GM19328 (cell line): ENCODE measurements at regions not wholly inside any gene's neighbourhood (a gene's known extent, or its start where the extent isn't known, plus 50 kb on each side); places are given as distances from the start of the nearest gene placed in this dataset.
"Not testable (repeated sequence)": the region's sequence is repeated elsewhere in the genome, so short reads cannot be mapped to it uniquely, and the experiment has no call there.

Experiments
- ATAC-seq: cut with Tn5 transposase; IDR thresholded peaks from one replicate; pipeline ENCODE4 v1.9.1; 2021; ENCODE audit warnings: mild to moderate bottlenecking, moderate library complexity; ENCODE audit not compliant: unreplicated experiment

DNA sequence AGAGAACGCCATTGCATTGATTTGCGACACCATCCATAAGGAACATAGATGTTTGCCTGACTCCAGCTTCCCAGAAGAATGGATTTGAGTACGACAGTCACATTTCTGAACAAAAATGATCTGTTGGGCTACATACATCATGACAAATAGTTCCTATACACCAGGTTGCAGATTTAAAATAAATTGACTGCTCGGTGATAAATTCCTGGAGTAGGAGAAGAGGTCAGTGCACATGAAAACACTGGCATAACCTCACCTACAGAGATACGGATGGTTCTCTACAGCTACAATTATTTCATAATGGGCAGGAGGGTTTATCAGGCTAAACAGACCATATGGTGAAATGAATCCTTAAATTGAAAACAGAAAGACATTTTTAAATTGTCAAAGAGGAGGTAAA lies 316.5 kb upstream of the ADARB2 start:
- no peak for ATAC-seq

GRCh38 chr10:2051108-2051507 lies 313.8 kb upstream of the ADARB2 start:
- ATAC-seq, result no peak

GRCh38 chr10:2049560-2049959 lies 312.2 kb upstream of the ADARB2 start:
- ATAC-seq, result no peak

DNA sequence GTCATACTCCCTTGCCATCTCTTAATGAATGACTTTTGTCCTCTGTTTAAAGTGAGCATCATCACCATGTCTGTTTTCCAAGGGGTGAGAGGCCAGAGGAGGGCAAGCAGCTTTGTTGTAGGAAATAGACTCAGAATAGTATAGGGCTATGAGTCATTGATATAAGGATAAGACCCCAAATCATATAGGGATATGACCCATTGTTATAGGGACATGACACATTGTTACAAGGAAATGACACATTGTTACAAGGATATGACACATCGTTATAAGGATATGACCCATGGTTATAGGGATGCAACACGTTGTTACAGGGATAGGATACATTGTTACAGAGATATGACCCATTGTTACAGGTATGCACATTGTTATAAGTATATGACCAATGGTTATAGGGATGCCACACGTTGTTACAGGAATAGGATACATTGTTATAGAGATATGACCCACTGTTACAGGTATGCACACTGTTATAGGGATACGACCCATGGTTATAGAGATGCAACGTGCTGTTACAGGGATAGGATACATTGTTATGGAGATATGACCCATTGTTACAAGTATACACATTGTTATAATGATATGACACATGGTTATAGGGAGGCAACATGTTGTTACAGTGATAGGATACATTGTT lies 311.1 kb upstream of the ADARB2 start:
- ATAC-seq, result no peak

- ATAC-seq, result no peak
These were observed 310.4 kb upstream of the ADARB2 start for GRCh38 chr10:2047679-2048078.

DNA sequence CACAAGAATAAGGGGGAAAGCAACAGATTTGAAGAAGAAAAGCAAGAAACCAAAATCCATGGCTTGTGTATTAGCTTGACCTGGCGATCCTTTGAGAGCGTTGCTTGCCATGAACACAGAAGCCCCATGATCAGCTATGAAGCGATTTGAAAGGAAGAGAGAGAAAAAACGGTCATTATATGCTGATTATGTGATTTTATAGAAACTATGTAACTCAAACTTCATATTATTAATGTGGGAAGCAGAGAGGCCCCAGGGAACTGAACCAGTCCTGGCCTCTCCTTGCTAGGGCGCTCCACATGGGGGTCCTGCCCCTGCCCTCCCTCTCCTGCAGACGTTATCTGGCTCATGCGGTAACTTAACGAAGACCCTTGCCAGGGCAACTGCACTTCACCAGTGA lies 306.1 kb upstream of the ADARB2 start:
- no peak for ATAC-seq

DNA sequence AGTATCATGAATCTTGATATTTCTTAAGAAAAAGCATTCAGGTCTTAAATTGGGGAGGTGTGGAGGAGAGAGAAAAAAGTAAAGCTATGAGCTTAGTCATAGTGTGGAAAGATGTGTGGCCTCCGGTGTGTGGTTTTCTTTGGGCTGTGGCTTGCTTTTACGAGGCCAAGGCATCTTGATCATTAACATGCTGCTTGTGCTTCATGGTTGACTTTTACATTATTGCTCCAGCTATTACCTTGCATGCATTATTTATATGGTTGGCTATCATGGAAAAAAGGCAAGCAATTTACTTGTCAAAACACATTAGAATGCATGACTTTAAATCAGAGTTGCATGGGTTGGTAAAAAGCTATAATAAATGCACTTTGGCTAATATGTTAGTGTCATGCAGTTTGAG lies 300.7 kb upstream of the ADARB2 start:
- ATAC-seq, result no peak

- no peak for ATAC-seq
These were observed 299.9 kb upstream of the ADARB2 start for GRCh38 chr10:2037246-2037645.

DNA sequence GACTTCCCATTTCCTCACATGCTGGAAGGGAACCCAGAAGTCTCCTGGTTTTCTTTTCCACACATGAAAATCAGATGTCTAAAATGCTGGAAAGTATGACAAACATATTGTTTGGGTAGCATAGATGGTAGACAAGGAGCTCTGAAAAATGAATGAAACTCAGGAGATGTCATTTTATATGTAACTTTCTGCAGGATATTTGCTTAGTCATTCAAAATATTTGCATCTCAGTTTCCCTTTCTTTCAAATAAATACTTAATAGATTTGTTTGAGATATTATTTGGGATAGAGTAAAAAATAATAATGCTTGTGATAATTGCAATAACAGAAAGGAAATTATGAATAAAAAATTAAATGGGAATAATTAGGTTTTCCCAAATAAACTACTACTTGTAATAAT lies 298.9 kb upstream of the ADARB2 start:
- ATAC-seq, result no peak

- ATAC-seq, result no peak
These were observed 292.7 kb upstream of the ADARB2 start for GRCh38 chr10:2030046-2030445.

DNA sequence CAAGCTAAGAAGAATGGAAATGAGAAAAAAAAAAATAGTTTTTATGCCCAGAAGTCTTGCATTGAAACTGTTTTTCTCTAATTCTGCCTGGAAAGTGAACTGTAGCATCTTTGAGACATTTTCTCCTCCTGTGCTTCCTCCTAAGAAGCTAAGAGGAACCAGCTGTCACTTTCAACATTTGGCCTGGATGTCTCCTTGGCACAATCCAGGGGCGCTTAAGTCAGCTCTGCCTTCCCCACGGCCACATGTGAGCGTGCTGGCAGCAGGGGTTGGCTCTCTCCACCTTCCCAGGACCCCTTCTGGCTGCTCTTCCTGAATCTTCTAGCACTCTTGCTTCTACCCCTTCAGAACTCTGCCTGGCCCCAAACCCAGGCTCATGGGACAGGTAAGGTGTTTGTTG lies 289.6 kb upstream of the ADARB2 start:
- ATAC-seq, result no peak

DNA sequence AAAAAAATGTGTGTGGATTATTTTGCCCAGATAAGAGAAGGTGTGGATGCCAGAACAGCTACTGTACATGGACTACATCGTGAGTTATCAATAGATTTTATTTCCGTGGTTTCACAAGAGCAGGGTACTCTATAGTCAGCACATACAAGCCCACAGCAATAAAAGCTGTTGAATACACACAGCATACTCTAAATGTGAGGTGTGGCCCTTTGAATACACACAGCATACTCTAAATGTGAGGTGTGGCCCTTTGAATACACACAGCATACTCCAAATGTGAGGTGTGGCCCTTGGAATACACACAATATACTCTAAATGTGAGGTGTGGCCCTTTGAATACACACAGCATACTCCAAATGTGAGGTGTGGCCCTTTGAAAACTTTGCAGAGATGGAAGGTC lies 287.4 kb upstream of the ADARB2 start:
- ATAC-seq, result not testable (repeated sequence)

DNA sequence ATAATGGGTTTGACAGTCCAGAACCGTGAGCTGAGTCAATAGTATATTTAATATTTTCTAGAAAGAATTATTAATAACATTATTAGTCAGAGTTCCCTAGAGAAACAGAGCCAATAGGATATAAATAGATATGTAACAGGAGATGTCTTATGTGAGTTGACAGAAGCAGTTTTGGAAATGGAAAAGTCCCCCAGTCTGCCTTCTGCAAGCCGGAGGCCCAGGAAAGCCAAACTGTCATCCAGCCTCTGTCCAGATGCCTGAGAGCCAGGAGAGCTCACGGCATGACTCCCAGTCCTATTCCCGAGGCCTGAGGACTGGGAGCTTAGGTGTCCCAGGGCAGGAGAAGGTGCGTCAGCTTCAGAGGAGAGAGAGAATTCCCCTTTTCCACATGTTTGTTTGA lies 286.4 kb upstream of the ADARB2 start:
- ATAC-seq, result no peak

GRCh38 chr10:2022401-2022800 lies 285.1 kb upstream of the ADARB2 start:
- no peak for ATAC-seq

DNA sequence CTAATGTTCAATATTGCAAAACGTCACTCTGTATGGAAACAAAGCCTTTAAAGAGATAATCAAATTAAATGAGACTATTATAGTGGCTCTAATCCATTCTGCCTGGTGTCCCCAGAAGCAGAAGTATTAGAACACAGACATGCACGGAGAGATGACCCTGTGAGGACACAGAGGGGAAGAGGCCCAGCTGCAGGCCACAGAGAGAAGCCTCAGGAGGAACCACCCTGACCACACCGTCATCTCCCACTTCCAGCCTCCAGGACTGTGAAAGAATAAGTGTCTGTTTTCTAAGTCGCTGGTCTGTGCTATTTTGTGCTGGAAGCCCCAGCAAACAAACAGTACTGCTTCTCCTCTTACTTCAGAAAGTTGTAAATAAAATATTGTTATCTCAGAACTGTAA lies 283.5 kb upstream of the ADARB2 start:
- ATAC-seq, result no peak

- ATAC-seq, result no peak
These were observed 282.5 kb upstream of the ADARB2 start for GRCh38 chr10:2019803-2020202.

DNA sequence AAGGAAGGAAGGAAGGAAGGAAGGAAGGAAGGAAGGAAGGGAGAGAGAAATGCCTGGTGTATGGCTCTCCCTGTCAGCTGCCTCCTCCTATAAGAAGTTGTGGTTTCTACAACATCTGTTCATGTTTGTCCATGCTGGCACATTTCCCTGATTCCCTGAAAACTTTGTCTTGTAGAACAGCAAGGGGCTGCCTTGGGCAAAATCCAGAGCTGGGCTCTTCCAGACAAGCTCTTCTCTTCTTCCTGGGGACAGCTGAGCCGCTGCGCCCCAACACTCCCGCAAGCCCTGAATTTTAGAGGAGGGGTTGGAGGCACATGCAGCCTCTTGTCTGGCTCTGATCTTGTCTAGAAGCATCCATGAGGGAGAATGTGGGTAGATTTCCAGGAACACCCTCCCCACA lies 282.0 kb upstream of the ADARB2 start:
- no peak for ATAC-seq

DNA sequence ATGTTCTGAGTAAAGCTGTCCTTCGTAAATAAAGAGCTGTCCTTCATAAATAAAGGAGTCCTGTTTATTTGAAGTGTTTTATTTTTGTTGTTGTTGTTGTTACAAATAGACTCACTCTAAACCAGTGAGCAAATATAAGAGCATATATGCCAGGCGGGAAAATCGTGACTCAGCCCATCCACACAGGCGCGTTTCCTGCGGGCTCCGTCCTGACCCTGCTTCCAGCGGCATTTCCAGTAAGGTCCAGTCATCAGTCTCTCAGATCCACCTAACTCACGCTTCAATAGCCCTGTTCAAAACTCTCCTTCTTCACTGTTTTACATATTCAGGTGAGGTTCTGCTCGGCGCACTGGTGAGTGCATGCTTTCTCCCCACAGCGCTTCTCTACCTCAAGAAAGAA lies 277.2 kb upstream of the ADARB2 start:
- ATAC-seq, result no peak

GRCh38 chr10:2012209-2012608 lies 274.9 kb upstream of the ADARB2 start:
- ATAC-seq, result no peak

DNA sequence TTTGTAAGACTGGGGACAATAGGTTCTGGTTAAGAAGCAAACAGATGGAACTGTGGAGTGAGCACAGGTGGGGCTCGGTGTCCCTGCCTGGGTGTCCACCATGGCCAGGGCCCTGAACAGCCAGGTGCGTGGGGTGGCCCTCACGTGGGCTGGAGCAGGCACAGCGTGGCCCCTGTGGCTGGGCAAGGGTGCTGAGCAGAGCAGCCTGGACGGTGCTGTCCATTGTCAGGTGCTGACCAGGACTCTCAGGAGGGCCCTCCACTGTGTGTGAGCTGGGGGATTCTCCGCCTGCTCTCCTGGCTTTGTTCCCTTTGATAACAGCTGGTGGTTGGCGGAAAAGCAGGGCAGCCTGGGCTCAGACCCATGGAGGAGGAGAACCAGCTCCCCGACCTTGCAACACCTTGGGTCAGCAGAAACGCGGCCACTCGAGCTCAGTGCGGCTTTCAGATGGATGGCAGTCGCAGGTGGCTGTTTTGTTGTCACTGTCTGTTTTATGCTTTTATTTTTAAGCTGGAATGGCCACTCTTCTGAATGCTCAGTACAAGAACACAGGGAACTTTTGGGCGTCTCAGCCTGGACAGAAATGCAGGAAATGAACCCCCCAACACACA lies 273.9 kb upstream of the ADARB2 start:
- no peak for ATAC-seq

DNA sequence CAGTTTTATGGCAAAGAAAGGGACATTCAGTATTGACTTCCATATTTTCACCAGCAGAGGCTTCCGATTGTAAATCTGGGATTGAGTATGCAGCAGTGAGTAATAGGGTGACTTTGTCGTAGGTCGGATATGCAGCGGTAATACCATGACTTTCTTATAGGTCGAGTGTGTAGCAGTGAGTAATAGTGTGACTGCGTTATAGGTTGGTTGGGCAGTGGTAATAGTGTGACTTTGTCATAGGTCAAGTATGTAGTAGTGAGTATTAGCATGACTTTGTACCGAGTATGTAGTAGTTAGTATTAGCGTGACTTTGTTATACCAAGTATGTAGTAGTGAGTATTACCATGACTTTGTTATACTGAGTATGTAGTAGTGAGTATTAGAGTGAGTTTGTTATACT lies 268.2 kb upstream of the ADARB2 start:
- ATAC-seq, result no peak

GRCh38 chr10:1992930-1993329 lies 255.6 kb upstream of the ADARB2 start:
- no peak for ATAC-seq

- ATAC-seq, result no peak
These were observed 251.8 kb upstream of the ADARB2 start for GRCh38 chr10:1989090-1989489.
